T-helper 1 cell (primary cell): ENCODE measurements at regions not wholly inside any gene's neighbourhood (a gene's known extent, or its start where the extent isn't known, plus 50 kb on each side); places are given as distances from the start of the nearest gene placed in this dataset.
"Not testable (repeated sequence)": the region's sequence is repeated elsewhere in the genome, so short reads cannot be mapped to it uniquely, and the experiment has no call there.

Source experiments
- DNase-seq, 5 donors: peaks; one replicate each; pipeline ENCODE4 v3.0.0-alpha.2; 2012 to 2020

DNA sequence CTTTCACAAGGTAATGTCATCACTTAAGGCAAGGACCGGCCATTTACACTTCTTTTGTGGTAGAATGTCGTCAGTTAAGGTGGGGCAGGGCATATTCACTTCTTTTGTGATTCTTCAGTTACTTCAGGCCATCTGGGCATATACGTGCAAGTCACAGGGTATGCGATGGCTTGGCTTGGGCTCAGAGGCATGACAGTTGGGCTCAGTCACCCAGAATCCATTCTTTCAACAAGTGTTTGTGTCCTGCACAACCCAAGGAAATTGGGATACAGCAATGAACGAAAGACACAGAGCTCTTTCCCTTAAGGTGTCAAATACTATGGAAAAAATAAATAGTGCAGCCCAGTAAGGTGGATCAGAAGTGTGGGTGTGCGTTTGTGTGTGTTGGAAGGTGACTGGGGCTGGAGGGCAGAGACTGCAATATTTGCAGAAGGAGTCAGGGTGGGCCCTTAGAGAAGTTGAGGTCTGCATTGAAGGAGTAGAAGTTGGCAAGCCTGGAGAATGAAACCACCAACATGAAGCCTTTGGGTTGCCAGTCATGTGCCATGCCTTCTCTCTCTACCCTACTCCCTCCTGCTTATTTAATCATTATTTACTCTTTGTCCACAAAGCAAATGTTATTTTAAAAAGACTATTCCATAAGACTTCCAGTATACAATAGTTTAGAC lies 222.8 kb upstream of the PRKCQ start:
- DNase-seq: no peak

- no peak for DNase-seq
Measured at GRCh38 chr10:6796231-6796630, 216.2 kb upstream of the PRKCQ start.

DNA sequence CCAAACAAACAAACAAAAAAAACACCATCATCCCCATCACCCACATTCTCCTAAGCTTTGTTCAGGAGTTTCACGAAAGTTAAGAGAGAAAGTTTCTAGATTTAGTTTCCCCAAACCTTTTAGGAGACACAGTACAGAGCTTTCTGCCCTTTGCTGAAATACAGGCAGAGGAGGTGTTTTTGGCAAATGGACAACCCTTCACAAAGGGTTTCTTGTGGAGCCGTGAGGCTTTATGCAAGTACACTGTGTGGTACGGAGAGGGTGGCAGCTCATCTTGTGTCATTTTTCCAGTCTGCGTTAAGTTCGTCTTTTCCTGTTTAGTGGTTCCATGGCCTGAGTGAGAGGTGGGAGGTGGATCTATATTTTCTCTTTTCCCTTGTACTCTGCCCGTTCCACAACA lies 215.5 kb upstream of the PRKCQ start:
- no peak for DNase-seq

DNA sequence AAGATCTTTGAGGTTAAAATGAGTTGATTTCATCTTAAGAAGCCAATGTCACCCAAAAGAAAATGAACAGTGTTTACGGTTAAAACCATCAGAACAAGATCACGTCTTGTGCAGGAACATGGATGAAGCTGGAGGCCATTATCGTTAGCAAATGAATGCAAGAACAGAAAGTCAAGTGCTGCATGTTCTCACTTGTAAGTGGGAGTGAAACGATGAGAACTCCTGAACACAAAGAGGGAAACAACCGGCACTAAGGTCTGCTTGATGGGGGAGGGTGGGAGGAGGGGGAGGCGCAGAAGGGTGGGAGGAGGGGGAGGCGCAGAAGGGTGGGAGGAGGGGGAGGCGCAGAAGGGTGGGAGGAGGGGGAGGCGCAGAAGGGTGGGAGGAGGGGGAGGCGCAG lies 214.8 kb upstream of the PRKCQ start:
- not testable (repeated sequence) for DNase-seq

GRCh38 chr10:6794441-6794840 lies 214.4 kb upstream of the PRKCQ start:
- DNase-seq: no peak

DNA sequence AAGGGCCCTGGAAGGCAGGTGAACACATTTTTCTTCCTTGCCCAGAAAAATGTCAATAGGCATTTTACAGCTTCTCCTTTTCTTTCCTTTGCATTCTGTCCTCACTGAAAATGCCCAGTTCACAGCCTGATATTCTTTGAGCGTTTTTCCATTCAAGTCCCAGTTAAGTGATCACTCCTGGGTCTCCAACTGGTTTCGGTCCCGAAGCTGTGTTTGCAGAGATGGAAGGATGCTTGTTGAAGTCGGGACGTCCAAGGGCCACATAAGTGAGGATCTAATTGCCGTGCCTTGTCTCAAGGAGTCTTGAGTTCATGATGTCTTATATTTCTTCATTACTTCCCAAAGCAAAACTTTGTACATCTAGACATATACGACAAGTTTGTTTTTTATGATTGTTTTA lies 208.7 kb upstream of the PRKCQ start:
- DNase-seq: no peak

- no peak for DNase-seq
Measured at GRCh38 chr10:6788231-6788630, 208.2 kb upstream of the PRKCQ start.

- DNase-seq: no peak
Measured at GRCh38 chr10:6787718-6788117, 207.6 kb upstream of the PRKCQ start.

GRCh38 chr10:6787091-6787490 lies 207.0 kb upstream of the PRKCQ start:
- DNase-seq: no peak

GRCh38 chr10:6786579-6787031 lies 206.5 kb upstream of the PRKCQ start:
- no peak for DNase-seq

DNA sequence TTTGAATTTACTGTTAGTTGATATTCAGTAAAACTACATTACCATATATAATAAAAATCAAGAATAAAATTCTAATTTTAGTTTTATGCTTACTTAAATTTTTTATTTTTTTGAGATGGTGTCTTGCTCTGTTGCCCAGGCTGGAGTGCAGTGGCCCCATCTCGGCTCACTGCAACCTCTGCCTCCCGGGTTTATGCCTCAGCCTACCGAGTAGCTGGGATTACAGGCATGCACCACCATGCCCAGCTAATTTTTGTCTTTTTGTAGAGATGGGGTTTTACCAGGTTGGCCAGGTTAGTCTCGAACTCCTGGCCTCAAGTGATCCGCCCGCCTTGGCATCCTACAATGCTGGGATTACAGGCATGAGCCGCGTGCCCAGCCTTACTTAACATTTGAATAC lies 204.4 kb upstream of the PRKCQ start:
- not testable (repeated sequence) for DNase-seq

GRCh38 chr10:6783471-6783870 lies 203.4 kb upstream of the PRKCQ start:
- DNase-seq: no peak

DNA sequence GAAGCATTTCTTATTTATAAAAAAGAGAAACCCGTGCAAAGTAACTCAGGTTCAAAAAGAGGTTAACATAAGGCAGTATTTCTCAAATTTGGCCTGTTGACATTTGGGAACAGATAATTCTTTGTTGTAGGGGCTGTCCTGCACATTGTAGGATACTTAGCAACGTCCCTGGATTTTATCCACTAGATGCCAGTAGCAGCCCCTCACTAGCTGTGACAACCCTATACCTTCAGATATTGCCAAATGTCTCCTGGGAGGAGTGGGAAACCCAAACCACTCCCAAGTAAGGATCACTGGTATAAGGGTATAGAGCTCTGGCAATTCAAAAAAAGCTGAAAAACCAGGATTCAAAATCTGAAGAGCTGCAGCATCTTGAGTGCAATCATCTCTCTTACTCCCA lies 202.3 kb upstream of the PRKCQ start:
- no peak for DNase-seq

DNA sequence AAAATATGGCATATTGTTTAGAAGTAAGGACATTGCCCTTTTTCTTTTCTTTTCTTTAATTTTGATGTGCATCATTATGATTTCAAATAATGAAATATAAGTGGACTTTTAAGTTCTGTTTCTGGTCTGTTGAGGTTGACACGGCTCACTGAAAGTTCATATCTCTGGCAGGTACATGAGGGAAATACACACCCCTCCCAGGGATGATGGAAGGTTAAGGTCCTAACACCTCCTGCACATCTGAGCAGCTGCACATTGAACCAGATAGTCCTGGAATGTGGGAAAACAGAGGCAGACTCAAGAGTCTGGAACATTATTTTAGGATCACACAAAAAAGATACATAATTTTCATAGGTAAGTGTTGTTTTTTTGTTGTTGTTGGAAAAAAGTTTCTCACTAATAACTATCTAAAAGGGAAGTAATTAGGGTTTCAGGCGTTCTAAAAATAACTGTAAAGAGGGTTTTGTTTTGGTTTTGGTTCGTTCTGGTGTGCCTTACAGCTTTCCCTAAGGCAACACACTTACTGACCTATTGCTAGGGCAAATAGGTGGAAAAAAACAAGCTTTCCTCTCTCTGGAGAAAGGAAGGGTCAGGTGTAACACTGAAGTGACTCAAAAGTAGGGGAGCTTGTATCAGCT lies 201.2 kb upstream of the PRKCQ start:
- DNase-seq: no peak

DNA sequence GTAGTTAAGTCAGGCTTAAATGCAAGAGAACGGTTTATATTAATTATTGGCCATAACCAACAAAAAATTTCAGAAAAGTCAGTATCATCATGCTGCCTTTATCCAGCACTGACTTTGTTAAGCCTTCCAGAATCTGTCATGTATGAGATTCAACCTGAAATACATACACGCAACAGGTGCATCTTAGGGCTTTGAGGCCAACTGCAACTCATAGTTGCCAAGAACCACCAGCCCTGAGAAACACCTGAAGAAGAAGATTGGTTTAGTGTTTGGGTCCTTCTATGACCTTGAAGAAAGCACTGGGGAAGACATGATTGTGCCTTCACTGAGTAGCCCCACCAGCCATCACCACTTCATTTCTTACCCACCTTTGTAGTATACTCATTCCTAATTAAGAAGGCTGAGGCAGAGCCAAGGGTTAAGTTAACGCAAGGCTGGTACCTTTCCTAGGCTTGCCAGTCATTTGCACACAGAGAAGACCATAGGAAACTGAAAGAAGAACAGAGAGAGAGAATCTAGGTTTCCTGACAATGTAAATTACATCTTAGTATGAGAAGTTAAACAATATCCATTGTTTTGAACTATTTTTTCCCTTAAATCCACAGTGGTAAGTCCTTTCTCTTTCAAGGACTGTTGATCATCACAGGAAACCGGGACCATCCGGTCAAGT lies 200.1 kb upstream of the PRKCQ start:
- DNase-seq: no peak

GRCh38 chr10:6778992-6779701 lies 199.1 kb upstream of the PRKCQ start:
- DNase-seq: no peak

GRCh38 chr10:6776170-6776569 lies 196.1 kb upstream of the PRKCQ start:
- no peak for DNase-seq

GRCh38 chr10:6774406-6774805 lies 194.3 kb upstream of the PRKCQ start:
- no peak for DNase-seq

DNA sequence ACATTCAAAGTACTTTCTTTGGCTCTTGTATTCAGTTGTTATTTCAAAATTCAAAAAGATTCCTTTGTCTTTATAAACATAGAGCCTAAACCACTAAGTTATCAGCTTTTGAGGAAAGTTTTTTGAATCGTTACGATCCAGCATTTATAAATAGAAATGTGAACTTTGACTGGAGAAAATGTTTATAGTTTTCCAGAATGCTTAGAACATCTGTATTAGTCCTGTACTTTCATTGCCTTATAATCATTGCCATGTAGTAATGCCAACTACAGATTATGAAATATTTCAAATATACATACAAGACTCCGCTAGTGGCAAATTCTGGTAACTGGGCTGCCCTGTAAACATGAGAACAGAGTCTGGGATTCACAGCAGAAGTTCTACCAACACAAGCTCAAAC lies 191.3 kb upstream of the PRKCQ start:
- DNase-seq: no peak

GRCh38 chr10:6770846-6771245 lies 190.8 kb upstream of the PRKCQ start:
- DNase-seq: no peak

- DNase-seq: no peak
Measured at GRCh38 chr10:6769704-6770417, 189.8 kb upstream of the PRKCQ start.

DNA sequence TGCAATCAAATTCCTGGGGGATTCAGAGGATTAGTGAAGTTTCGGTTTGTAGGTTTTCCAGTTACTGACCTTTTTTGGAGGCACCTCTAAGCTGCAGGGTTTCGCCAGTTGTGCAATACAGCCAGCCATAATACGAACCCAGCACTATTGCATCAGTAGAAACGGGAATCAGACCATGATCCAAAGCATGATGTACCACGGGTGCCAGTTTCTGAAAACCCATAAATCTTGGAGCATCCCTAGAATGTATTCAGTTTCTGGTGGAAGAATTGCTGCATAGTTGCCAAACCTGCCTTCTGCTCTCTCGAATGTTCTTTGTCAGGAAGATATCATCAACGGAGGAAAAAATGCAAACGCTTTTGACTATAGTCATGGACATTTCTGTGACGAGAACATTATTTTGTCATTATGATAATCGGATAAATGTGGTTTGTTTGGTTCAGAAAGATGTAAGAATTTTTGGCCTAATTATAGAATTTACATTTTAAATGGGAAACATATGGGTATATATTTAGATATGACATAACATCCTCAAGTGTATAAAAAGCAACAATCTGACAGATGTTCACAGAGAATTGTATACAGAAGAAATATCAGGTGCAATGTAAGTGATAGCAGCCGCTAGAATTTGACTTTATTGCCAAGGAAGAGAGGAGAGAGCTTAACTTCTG lies 186.2 kb upstream of the PRKCQ start:
- no peak for DNase-seq
